DND-41 (cell line): ENCODE measurements at regions not wholly inside any gene's neighbourhood (a gene's known extent, or its start where the extent isn't known, plus 50 kb on each side); places are given as distances from the start of the nearest gene placed in this dataset.

Source experiments
- ATAC-seq: fragments of 200-7000 bp; cut with Tn5 transposase; 3 replicates; pipeline ENCODE4 v1.9.1; 2021; ENCODE audit warnings: low read depth; ENCODE audit not compliant: insufficient read depth
- DNase-seq: peaks from one replicate; pipeline ENCODE4 v3.0.0-alpha.2; 2020
- H2AFZ ChIP-seq: 2 replicates; pipeline ENCODE4 v1.6.0; 2012; ENCODE audit warnings: low read depth, low read length
- H3K27ac ChIP-seq: 2 replicates; pipeline ENCODE4 v1.5.1; 2012; ENCODE audit warnings: low read length, inconsistent platforms
- H3K27me3 ChIP-seq: fragments of 200-600 bp; sonication (generic); 2 replicates; pipeline ENCODE4 v1.6.0; 2012; ENCODE audit warnings: low read length, mild to moderate bottlenecking, inconsistent platforms; ENCODE audit not compliant: insufficient read depth, poor library complexity
- H3K36me3 ChIP-seq: 2 replicates; pipeline ENCODE4 v1.5.1; 2012; ENCODE audit warnings: low read length, inconsistent platforms; ENCODE audit not compliant: insufficient read depth
- H3K4me1 ChIP-seq: 2 replicates; pipeline ENCODE4 v1.5.1; 2012; ENCODE audit warnings: mild to moderate bottlenecking, low read length; ENCODE audit not compliant: insufficient read depth
- H3K4me2 ChIP-seq: 2 replicates; pipeline ENCODE4 v1.6.0; 2012; ENCODE audit warnings: mild to moderate bottlenecking, moderate library complexity, low read length, inconsistent platforms; ENCODE audit not compliant: insufficient read depth
- H3K4me3 ChIP-seq, 2 experiments: fragments of 200-600 bp in 1 of 2; shearing (Covaris generic) in 1 of 2; 2 replicates each; pipeline ENCODE4 v1.5.1; 2012 to 2016; ENCODE audit warnings: inconsistent platforms in 2 of 2, low read length in 2 of 2, mild to moderate bottlenecking in 2 of 2, low read depth in 1 of 2, moderate library complexity in 1 of 2
- H3K79me2 ChIP-seq: 2 replicates; pipeline ENCODE4 v1.6.0; 2012; ENCODE audit warnings: low read length, inconsistent platforms; ENCODE audit not compliant: insufficient read depth
- H3K9ac ChIP-seq: 2 replicates; pipeline ENCODE4 v1.6.0; 2012; ENCODE audit warnings: low read depth, mild to moderate bottlenecking, inconsistent platforms, low read length, moderate library complexity
- H3K9me3 ChIP-seq: 2 replicates; pipeline ENCODE4 v1.5.1; 2012; ENCODE audit warnings: low read length, moderate library complexity, mild to moderate bottlenecking, inconsistent platforms; ENCODE audit not compliant: insufficient read depth, severe bottlenecking
- H4K20me1 ChIP-seq: 2 replicates; pipeline ENCODE4 v1.6.0; 2012; ENCODE audit warnings: low read length; ENCODE audit not compliant: insufficient read depth
- EZH2 ChIP-seq: IDR thresholded peaks from 3 replicates; pipeline ENCODE4 v1.6.1; 2012; ENCODE audit warnings: borderline replicate concordance, low read depth, mild to moderate bottlenecking, moderate library complexity, low read length, inconsistent platforms; ENCODE audit not compliant: severe bottlenecking
- TF ChIP-seq, protein P1 (sequence below): IDR thresholded peaks from 2 replicates; pipeline ENCODE4 v1.5.1; 2012; ENCODE audit warnings: borderline replicate concordance, low read length, moderate library complexity, mild to moderate bottlenecking; ENCODE audit not compliant: poor library complexity, severe bottlenecking; ENCODE audit errors: extremely low read depth

GRCh38 chr22:48340727-48341709 is 1486.7 kb downstream of the BRD1 start:
- H3K27ac ChIP-seq: no peak overlapping the region
- H3K4me2 ChIP-seq: no peak overlapping the region

GRCh38 chr22:48340191-48340590 is 1487.5 kb downstream of the BRD1 start:
- Histone ChIP-seq H3K4me2 (no peak overlapping the region), H3K36me3 (no peaks in the 10 kb centered on the region), H3K27me3 (no peaks in the 10 kb centered on the region), H3K4me3 (no peak overlapping the region), H2AFZ (no peak overlapping the region), H3K79me2 (no peaks in the 10 kb centered on the region), H3K9me3 (no peaks in the 10 kb centered on the region), H3K9ac (no peak overlapping the region), H3K4me1 (no peaks in the 10 kb centered on the region), H3K27ac (no peak overlapping the region), H4K20me1 (no peaks in the 10 kb centered on the region)
- TF ChIP-seq EZH2: no peak
- TF ChIP-seq, protein P1, sequence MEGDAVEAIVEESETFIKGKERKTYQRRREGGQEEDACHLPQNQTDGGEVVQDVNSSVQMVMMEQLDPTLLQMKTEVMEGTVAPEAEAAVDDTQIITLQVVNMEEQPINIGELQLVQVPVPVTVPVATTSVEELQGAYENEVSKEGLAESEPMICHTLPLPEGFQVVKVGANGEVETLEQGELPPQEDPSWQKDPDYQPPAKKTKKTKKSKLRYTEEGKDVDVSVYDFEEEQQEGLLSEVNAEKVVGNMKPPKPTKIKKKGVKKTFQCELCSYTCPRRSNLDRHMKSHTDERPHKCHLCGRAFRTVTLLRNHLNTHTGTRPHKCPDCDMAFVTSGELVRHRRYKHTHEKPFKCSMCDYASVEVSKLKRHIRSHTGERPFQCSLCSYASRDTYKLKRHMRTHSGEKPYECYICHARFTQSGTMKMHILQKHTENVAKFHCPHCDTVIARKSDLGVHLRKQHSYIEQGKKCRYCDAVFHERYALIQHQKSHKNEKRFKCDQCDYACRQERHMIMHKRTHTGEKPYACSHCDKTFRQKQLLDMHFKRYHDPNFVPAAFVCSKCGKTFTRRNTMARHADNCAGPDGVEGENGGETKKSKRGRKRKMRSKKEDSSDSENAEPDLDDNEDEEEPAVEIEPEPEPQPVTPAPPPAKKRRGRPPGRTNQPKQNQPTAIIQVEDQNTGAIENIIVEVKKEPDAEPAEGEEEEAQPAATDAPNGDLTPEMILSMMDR: no peak
- ATAC-seq (no peak), DNase-seq (no peak)

More at GRCh38 chr22:48340727-48341709, 1486.7 kb downstream of the BRD1 start:
- Histone ChIP-seq H3K27me3 (no peaks in the 10 kb centered on the region), H3K79me2 (no peaks in the 10 kb centered on the region), H3K4me1 (no peaks in the 10 kb centered on the region), H2AFZ (no peak overlapping the region), H4K20me1 (no peaks in the 10 kb centered on the region), H3K9ac (no peak overlapping the region), H3K36me3 (no peaks in the 10 kb centered on the region), H3K4me3 (no peak overlapping the region), H3K9me3 (no peaks in the 10 kb centered on the region)
- TF ChIP-seq EZH2: no peak
- TF ChIP-seq, protein P1: no peak
- ATAC-seq: no peak
- DNase-seq: no peak

- Histone ChIP-seq H3K4me2 (no peak overlapping the region), H3K27ac (no peak overlapping the region), H3K36me3 (no peaks in the 10 kb centered on the region), H3K4me1 (no peaks in the 10 kb centered on the region), H4K20me1 (no peaks in the 10 kb centered on the region), H2AFZ (no peak overlapping the region), H3K4me3 (no peak overlapping the region), H3K9ac (no peak overlapping the region), H3K9me3 (no peaks in the 10 kb centered on the region), H3K79me2 (no peaks in the 10 kb centered on the region), H3K27me3 (no peaks in the 10 kb centered on the region)
- ATAC-seq (no peak), DNase-seq (no peak)
- TF ChIP-seq, protein P1: no peak
- TF ChIP-seq EZH2: no peak
These were observed 1488.6 kb downstream of the BRD1 start for GRCh38 chr22:48338793-48339705.
